Cardiac muscle cell (in vitro differentiated cells and primary cell): ENCODE measurements at regions not wholly inside any gene's neighbourhood (a gene's known extent, or its start where the extent isn't known, plus 50 kb on each side); places are given as distances from the start of the nearest gene placed in this dataset.

Source experiments
- DNase-seq, 2 donors: peaks; one replicate each; pipeline versions ENCODE4 v3.0.0 to v3.0.0-alpha.2; 2010 to 2017; ENCODE audit warnings: low read depth in 1 of 2, low spot score in 1 of 2
- H3K27ac ChIP-seq: fragments of 200-600 bp; sonication (generic); 2 replicates; pipeline ENCODE4 v1.5.1; 2016
- H3K27me3 ChIP-seq: fragments of 200-600 bp; sonication (generic); 2 replicates; pipeline ENCODE4 v1.6.0; 2016; ENCODE audit warnings: control low read depth
- H3K36me3 ChIP-seq: fragments of 200-600 bp; sonication (generic); 2 replicates; pipeline ENCODE4 v1.5.1; 2016; ENCODE audit warnings: control low read depth
- H3K4me1 ChIP-seq: fragments of 200-600 bp; sonication (generic); 2 replicates; pipeline ENCODE4 v1.8.1; 2017; ENCODE audit warnings: low read depth, mild to moderate bottlenecking, mixed run types
- H3K4me3 ChIP-seq: fragments of 200-600 bp; sonication (generic); 2 replicates; pipeline ENCODE4 v1.5.1; 2016; ENCODE audit warnings: mild to moderate bottlenecking
- H3K9me3 ChIP-seq: fragments of 200-600 bp; sonication (generic); 2 replicates; pipeline ENCODE4 v1.5.1; 2017; ENCODE audit warnings: low read depth, mild to moderate bottlenecking, control low read depth
- TF ChIP-seq, protein P1 (sequence below): IDR thresholded peaks from 2 replicates; pipeline ENCODE4 v1.5.1; 2012; ENCODE audit warnings: low read depth, mild to moderate bottlenecking, low read length

GRCh38 chrX:16458208-16458607, 191.8 kb upstream of the S100G start:
- Histone ChIP-seq H3K4me3 (no peak overlapping the region), H3K27ac (no peak overlapping the region), H3K27me3 (no peaks in the 10 kb centered on the region), H3K4me1 (peaks cover 6% of the 10 kb centered on the region), H3K9me3 (no peaks in the 10 kb centered on the region), H3K36me3 (no peaks in the 10 kb centered on the region)
- TF ChIP-seq, protein P1, sequence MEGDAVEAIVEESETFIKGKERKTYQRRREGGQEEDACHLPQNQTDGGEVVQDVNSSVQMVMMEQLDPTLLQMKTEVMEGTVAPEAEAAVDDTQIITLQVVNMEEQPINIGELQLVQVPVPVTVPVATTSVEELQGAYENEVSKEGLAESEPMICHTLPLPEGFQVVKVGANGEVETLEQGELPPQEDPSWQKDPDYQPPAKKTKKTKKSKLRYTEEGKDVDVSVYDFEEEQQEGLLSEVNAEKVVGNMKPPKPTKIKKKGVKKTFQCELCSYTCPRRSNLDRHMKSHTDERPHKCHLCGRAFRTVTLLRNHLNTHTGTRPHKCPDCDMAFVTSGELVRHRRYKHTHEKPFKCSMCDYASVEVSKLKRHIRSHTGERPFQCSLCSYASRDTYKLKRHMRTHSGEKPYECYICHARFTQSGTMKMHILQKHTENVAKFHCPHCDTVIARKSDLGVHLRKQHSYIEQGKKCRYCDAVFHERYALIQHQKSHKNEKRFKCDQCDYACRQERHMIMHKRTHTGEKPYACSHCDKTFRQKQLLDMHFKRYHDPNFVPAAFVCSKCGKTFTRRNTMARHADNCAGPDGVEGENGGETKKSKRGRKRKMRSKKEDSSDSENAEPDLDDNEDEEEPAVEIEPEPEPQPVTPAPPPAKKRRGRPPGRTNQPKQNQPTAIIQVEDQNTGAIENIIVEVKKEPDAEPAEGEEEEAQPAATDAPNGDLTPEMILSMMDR: no peak
- DNase-seq: peak in 1 of 2 donors; percentile 19

GRCh38 chrX:16459008-16459407, 190.9 kb upstream of the S100G start:
- H3K27me3 ChIP-seq: no peaks in the 10 kb centered on the region
- no peaks in the 10 kb centered on the region for H3K36me3 ChIP-seq
- DNase-seq: no peak
- TF ChIP-seq, protein P1: no peak
- H3K9me3 ChIP-seq: no peaks in the 10 kb centered on the region
- H3K4me3 ChIP-seq: no peak overlapping the region
- no peak overlapping the region for H3K27ac ChIP-seq
- peaks cover 6% of the 10 kb centered on the region for H3K4me1 ChIP-seq

DNA sequence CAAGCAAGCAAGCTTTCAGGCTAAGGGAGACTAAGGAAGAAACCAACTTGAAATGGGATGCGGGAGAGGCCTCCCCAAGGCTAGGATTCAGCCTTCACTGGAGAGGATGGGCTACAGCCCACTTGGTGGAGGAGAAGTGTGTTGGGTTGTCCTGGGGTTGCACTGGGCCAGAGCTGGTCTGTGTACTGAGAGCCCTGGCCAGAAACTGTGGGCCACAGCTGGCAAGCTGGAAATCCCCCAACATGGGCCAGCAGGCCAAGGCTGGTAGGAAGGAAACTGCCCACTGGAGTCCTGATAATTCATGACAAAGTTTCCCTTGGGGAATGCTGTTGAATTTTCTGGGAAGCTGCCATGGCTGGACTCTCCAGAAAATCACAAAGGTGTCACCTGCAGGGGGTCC, 188.0 kb upstream of the S100G start:
- no peak for DNase-seq

DNA sequence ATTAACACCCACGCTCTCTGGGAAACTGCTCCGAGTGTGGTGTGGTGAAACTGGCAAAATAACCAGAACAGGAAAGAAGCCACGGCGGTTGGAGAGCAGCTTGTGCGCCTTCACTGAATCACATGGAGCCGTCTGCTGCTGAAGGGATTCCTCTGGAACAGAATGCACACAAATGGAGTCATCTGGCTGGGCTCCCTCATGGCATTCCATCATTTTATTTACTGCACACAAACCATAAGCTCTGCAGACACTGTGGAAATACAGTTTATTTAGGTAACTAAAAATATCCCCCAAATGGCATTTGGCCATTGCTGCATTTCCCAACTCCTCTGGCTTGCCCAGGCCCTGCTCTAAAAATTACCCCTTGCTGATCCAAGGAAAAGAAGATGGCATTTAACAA, 187.0 kb upstream of the S100G start:
- Histone ChIP-seq H3K4me1 (peaks cover 15% of the 10 kb centered on the region), H3K36me3 (no peaks in the 10 kb centered on the region), H3K27ac (no peak overlapping the region), H3K4me3 (no peak overlapping the region), H3K9me3 (no peaks in the 10 kb centered on the region), H3K27me3 (no peaks in the 10 kb centered on the region)
- TF ChIP-seq, protein P1: no peak
- peak in 1 of 2 donors; percentile 40 for DNase-seq

More for the DNA sequence above, 188.0 kb upstream of the S100G start:
- Histone ChIP-seq H3K4me1 (peaks cover 14% of the 10 kb centered on the region), H3K27me3 (no peaks in the 10 kb centered on the region), H3K9me3 (no peaks in the 10 kb centered on the region), H3K4me3 (no peak overlapping the region), H3K36me3 (no peaks in the 10 kb centered on the region), H3K27ac (no peak overlapping the region)
- TF ChIP-seq, protein P1: no peak

GRCh38 chrX:16464369-16464768, 185.6 kb upstream of the S100G start:
- no peaks in the 10 kb centered on the region for H3K27me3 ChIP-seq
- TF ChIP-seq, protein P1: no peak
- no peak overlapping the region for H3K4me3 ChIP-seq
- H3K27ac ChIP-seq: no peak overlapping the region
- peaks cover 9% of the 10 kb centered on the region for H3K4me1 ChIP-seq
- no peaks in the 10 kb centered on the region for H3K9me3 ChIP-seq
- H3K36me3 ChIP-seq: no peaks in the 10 kb centered on the region
- DNase-seq: no peak
